GM12865 (cell line): ENCODE measurements at regions not wholly inside any gene's neighbourhood (a gene's known extent, or its start where the extent isn't known, plus 50 kb on each side); places are given as distances from the start of the nearest gene placed in this dataset.

Source experiments
- DNase-seq: peaks from one replicate; pipeline ENCODE4 v3.0.0; 2010; ENCODE audit warnings: low read depth
- H3K4me3 ChIP-seq: 2 replicates; pipeline ENCODE4 v1.5.1; 2011; ENCODE audit warnings: mild to moderate bottlenecking, low read depth, low read length, control low read depth
- TF ChIP-seq, protein P1 (sequence below): IDR thresholded peaks from 2 replicates; pipeline ENCODE4 v1.5.1; 2011; ENCODE audit warnings: low read length, control low read depth, low read depth, inconsistent platforms; ENCODE audit not compliant: insufficient read depth; ENCODE audit errors: missing control alignments

DNA sequence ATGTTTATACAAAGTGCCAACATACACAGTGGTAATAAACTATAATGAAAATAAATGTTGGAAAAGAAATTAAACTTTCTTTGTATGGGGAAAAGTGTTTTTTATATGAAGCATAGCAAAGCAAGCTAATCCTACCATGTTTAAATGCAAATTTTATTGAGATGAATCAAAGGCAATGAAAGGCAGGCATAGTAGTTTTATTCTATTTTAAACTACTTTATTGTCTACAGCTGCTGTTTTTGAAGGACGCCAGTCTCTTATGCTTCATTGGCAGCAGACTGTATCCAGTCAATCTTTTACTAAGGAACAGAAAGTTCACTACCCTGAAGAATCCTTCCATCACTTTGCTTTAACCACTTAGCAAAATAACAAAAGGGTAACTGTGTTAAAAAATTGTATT, 761.0 kb downstream of the ROBO2 start:
- no peak for DNase-seq
- TF ChIP-seq, protein P1, sequence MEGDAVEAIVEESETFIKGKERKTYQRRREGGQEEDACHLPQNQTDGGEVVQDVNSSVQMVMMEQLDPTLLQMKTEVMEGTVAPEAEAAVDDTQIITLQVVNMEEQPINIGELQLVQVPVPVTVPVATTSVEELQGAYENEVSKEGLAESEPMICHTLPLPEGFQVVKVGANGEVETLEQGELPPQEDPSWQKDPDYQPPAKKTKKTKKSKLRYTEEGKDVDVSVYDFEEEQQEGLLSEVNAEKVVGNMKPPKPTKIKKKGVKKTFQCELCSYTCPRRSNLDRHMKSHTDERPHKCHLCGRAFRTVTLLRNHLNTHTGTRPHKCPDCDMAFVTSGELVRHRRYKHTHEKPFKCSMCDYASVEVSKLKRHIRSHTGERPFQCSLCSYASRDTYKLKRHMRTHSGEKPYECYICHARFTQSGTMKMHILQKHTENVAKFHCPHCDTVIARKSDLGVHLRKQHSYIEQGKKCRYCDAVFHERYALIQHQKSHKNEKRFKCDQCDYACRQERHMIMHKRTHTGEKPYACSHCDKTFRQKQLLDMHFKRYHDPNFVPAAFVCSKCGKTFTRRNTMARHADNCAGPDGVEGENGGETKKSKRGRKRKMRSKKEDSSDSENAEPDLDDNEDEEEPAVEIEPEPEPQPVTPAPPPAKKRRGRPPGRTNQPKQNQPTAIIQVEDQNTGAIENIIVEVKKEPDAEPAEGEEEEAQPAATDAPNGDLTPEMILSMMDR: no peak

DNA sequence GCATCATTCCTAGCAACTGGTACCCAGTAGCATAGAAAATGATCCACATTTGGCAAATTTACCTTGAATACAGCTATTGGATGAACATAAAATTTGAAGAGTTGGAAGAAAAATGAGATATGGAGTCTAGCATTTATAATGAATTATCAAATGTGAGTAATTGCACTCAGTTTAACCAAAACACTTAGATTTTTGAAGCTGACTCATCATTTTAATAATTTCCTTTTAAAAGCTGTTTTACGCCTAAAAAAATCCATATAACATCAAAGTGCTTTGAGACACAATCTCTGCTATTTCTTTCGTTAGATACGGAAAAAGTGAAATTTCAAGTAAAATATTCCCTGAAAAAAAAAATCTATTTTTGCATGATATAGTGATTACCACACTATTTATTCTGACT, 767.4 kb downstream of the ROBO2 start:
- no peak for DNase-seq
- TF ChIP-seq, protein P1: no peak
- no peak overlapping the region for H3K4me3 ChIP-seq

More for the DNA sequence above, 761.0 kb downstream of the ROBO2 start:
- H3K4me3 ChIP-seq: no peak overlapping the region

GRCh38 chr3:77814845-77815244, 774.9 kb downstream of the ROBO2 start:
- no peak overlapping the region for H3K4me3 ChIP-seq
- TF ChIP-seq, protein P1: no peak
- DNase-seq: no peak

- TF ChIP-seq, protein P1: no peak
- no peak overlapping the region for H3K4me3 ChIP-seq
- no peak for DNase-seq
Measured at GRCh38 chr3:77815467-77815866, 775.6 kb downstream of the ROBO2 start.

- DNase-seq: no peak
- no peak overlapping the region for H3K4me3 ChIP-seq
- TF ChIP-seq, protein P1: no peak
Measured at GRCh38 chr3:77816366-77816765, 776.5 kb downstream of the ROBO2 start.

DNA sequence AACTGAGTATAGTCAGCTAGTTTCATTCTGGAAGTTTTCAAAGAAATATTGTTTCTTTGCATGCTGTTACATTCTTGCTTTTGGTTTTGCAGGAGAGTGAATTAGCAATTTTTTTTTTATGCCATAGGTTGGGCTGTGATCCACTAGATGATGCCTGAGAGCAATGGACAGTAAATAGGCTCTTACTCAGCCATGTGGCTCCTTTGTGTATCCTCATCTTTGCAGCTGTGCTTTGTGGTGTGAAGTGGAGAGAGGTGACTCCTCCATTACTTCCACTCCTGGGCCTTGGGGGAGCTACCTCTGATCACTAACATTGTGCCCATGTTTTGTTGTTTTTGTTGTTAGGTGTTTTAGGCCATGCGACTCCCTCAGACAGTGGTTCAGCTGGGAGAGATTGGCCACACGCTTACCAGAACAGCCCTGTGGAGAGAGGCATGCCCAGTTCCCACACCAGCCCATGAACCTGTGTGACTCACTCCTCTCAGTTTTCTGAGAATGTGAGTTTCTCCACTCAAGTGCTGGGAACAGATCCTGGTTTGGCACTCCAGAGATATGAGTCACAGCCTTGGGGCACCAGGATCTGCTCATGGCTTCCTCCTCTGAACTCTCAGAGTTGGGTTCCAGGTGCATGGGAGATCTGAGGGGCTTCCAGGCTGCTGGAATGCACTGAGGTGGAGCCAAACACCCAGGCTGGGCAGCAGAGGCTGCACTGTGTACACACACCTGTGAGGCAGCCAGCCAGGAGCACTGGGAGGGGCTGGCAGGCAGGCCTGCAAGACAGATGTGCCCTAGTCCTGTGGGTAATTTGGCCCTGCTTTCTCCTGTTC, 785.3 kb downstream of the ROBO2 start:
- TF ChIP-seq, protein P1: no peak
- no peak overlapping the region for H3K4me3 ChIP-seq
- DNase-seq: no peak

DNA sequence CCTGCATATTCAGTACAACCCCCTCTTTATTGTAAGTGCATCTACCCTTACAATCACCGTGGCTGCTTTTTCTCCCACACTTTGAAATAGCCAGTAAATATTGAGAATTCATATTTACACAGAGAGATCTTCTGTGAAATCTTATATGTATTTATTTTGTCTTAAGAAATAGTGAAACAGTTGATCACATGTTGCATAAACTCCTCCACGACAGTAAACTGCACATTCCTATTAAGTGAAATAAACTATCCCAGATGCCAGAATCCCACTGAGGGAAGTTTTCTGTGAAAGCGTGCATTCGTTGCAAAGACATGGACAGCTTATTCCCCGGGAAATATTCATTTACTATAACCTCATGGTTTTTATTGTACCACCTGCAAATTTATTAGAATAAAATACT, 796.0 kb downstream of the ROBO2 start:
- H3K4me3 ChIP-seq: no peak overlapping the region
- no peak for DNase-seq
- TF ChIP-seq, protein P1: no peak
